IMR-90 (cell line): ENCODE measurements at regions not wholly inside any gene's neighbourhood (a gene's known extent, or its start where the extent isn't known, plus 50 kb on each side); places are given as distances from the start of the nearest gene placed in this dataset.

Experiments
- ATAC-seq: fragments of 200-7000 bp; cut with Tn5 transposase; 2 replicates; pipeline ENCODE4 v1.9.1; 2020; ENCODE audit warnings: low read depth, mild to moderate bottlenecking, moderate library complexity
- BruUV-seq: library from RNA; stranded (reverse); fragments of 400-500 nt; replicated peaks from 2 replicates; lab custom pipeline; 2021; lab: Mats Ljungman, UMichigan
- CTCF ChIA-PET: fragments of 300-600 bp; formaldehyde crosslinking; extraction: SDS; loops from one replicate; lab custom pipeline; 2021; ENCODE audit warnings: antibody characterized with exemption; lab: Yijun Ruan, JAX
- POLR2A ChIA-PET: fragments of 300-600 bp; sonication (Branson Sonifier 250); formaldehyde crosslinking; loops from one replicate; lab custom pipeline; 2022; ENCODE audit warnings: antibody characterized with exemption; ENCODE audit not compliant: unreplicated experiment; lab: Charles Lee
- DNase-seq: peaks from one replicate; pipeline ENCODE4 v3.0.0; 2013
- H2AFZ ChIP-seq: replicated peaks from 2 replicates; pipeline ENCODE3; 2013; ENCODE audit warnings: low read length, mild to moderate bottlenecking; ENCODE audit not compliant: poor library complexity
- H2AK5ac ChIP-seq: 2 replicates; pipeline ENCODE4 v1.6.1; 2013; ENCODE audit warnings: low read depth, low read length, inconsistent platforms
- H2AK9ac ChIP-seq: replicated peaks from 2 replicates; pipeline ENCODE3; 2013; ENCODE audit warnings: mild to moderate bottlenecking, low read depth, low read length, moderate library complexity; ENCODE audit not compliant: poor library complexity
- H2BK120ac ChIP-seq: 2 replicates; pipeline ENCODE4 v1.6.1; 2013; ENCODE audit warnings: low read depth, low read length, inconsistent platforms
- H2BK15ac ChIP-seq: 3 replicates; pipeline ENCODE4 v1.6.1; 2013; ENCODE audit warnings: low read depth, low read length, inconsistent platforms
- H2BK20ac ChIP-seq: 2 replicates; pipeline ENCODE4 v1.6.1; 2013; ENCODE audit warnings: low read depth, mild to moderate bottlenecking, inconsistent platforms, low read length, moderate library complexity
- H2BK5ac ChIP-seq: 2 replicates; pipeline ENCODE4 v1.6.1; 2013; ENCODE audit warnings: mild to moderate bottlenecking, low read depth, low read length, inconsistent platforms; ENCODE audit not compliant: poor library complexity, severe bottlenecking
- H3K14ac ChIP-seq: replicated peaks from 2 replicates; pipeline ENCODE4 v1.6.1; 2013; ENCODE audit warnings: low read depth, low read length, inconsistent platforms
- H3K18ac ChIP-seq: 2 replicates; pipeline ENCODE4 v1.6.1; 2013; ENCODE audit warnings: low read depth, low read length, control low read depth
- H3K23ac ChIP-seq: 2 replicates; pipeline ENCODE4 v1.6.1; 2013; ENCODE audit warnings: low read depth, low read length, inconsistent platforms
- H3K27ac ChIP-seq: 2 replicates; pipeline ENCODE4 v1.5.1; 2013; ENCODE audit warnings: mild to moderate bottlenecking, control low read depth, low read length; ENCODE audit not compliant: insufficient read depth
- H3K27me3 ChIP-seq: 2 replicates; pipeline ENCODE4 v1.6.1; 2013; ENCODE audit warnings: low read length; ENCODE audit not compliant: control insufficient read depth, insufficient read depth
- H3K36me3 ChIP-seq: 2 replicates; pipeline ENCODE4 v1.6.1; 2013; ENCODE audit warnings: low read length, mixed read lengths; ENCODE audit not compliant: control insufficient read depth, insufficient read depth
- H3K4ac ChIP-seq: 2 replicates; pipeline ENCODE4 v1.6.1; 2013; ENCODE audit warnings: low read depth, low read length, inconsistent platforms
- H3K4me1 ChIP-seq: 2 replicates; pipeline ENCODE4 v1.6.1; 2013; ENCODE audit warnings: low read length, mixed read lengths; ENCODE audit not compliant: control insufficient read depth, insufficient read depth
- H3K4me2 ChIP-seq: 2 replicates; pipeline ENCODE4 v1.6.1; 2013; ENCODE audit warnings: low read depth, mild to moderate bottlenecking, control low read depth, low read length, moderate library complexity
- H3K4me3 ChIP-seq: 2 replicates; pipeline ENCODE4 v1.5.1; 2013; ENCODE audit warnings: low read depth, mild to moderate bottlenecking, control low read depth, low read length, moderate library complexity; ENCODE audit not compliant: insufficient read depth
- H3K56ac ChIP-seq: 2 replicates; pipeline ENCODE4 v1.6.1; 2013; ENCODE audit warnings: low read length, inconsistent platforms; ENCODE audit not compliant: insufficient read depth; ENCODE audit errors: extremely low read depth
- H3K79me1 ChIP-seq, 2 experiments: 2 replicates each; pipeline ENCODE4 v1.6.1; 2013; ENCODE audit warnings: low read length in 2 of 2, inconsistent platforms in 1 of 2, low read depth in 1 of 2
- H3K9ac ChIP-seq: 2 replicates; pipeline ENCODE4 v1.6.1; 2013; ENCODE audit warnings: low read depth, low read length, control low read depth
- H3K9me1 ChIP-seq: 2 replicates; pipeline ENCODE4 v1.6.1; 2013; ENCODE audit warnings: low read length, inconsistent platforms; ENCODE audit not compliant: insufficient read depth
- H3K9me3 ChIP-seq: 2 replicates; pipeline ENCODE4 v1.6.1; 2013; ENCODE audit warnings: low read length; ENCODE audit not compliant: control insufficient read depth, insufficient read depth
- H4K20me1 ChIP-seq: 2 replicates; pipeline ENCODE4 v1.6.1; 2013; ENCODE audit warnings: low read length, inconsistent platforms; ENCODE audit not compliant: insufficient read depth
- H4K5ac ChIP-seq: 2 replicates; pipeline ENCODE4 v1.6.1; 2013; ENCODE audit warnings: mild to moderate bottlenecking, low read depth, low read length, control low read depth
- H4K8ac ChIP-seq, 2 experiments: 2 replicates each; pipeline ENCODE4 v1.6.1; 2013; ENCODE audit warnings: low read depth in 2 of 2, low read length in 2 of 2, control low read depth in 1 of 2, inconsistent platforms in 1 of 2
- H4K91ac ChIP-seq: 2 replicates; pipeline ENCODE4 v1.6.1; 2013; ENCODE audit warnings: low read depth, low read length, inconsistent platforms; ENCODE audit not compliant: insufficient read depth
- BHLHE40 ChIP-seq: fragments of 150-350 bp; IDR thresholded peaks from 2 replicates; pipeline ENCODE4 v1.6.1; 2016; ENCODE audit warnings: mild to moderate bottlenecking, low read depth, low read length
- CEBPB ChIP-seq: IDR thresholded peaks from 2 replicates; pipeline ENCODE4 v1.6.1; 2012; ENCODE audit warnings: low read depth, low read length, improper control_type of control experiment
- ELK1 ChIP-seq: fragments of 150-350 bp; IDR thresholded peaks from 2 replicates; pipeline ENCODE4 v1.6.1; 2016; ENCODE audit warnings: low read depth, mild to moderate bottlenecking, low read length, moderate library complexity, borderline replicate concordance
- MAZ ChIP-seq: IDR thresholded peaks from 2 replicates; pipeline ENCODE4 v1.6.1; 2012; ENCODE audit warnings: low read depth, mild to moderate bottlenecking, low read length, improper control_type of control experiment, moderate library complexity, borderline replicate concordance
- MXI1 ChIP-seq: IDR thresholded peaks from 2 replicates; pipeline ENCODE4 v1.6.1; 2012; ENCODE audit warnings: low read depth, mild to moderate bottlenecking, low read length, moderate library complexity, borderline replicate concordance
- NFE2L2 ChIP-seq: fragments of 150-350 bp; IDR thresholded peaks from 2 replicates; pipeline ENCODE4 v1.6.1; 2016; ENCODE audit warnings: low read depth, mild to moderate bottlenecking, low read length
- POLR2A ChIP-seq: IDR thresholded peaks from 2 replicates; pipeline ENCODE4 v1.6.1; 2012; ENCODE audit warnings: mild to moderate bottlenecking, low read depth, low read length
- RFX5 ChIP-seq: IDR thresholded peaks from 2 replicates; pipeline ENCODE4 v1.8.0; 2012; ENCODE audit warnings: low read depth, mild to moderate bottlenecking, low read length, moderate library complexity
- SMC3 ChIP-seq: fragments of 150-350 bp; IDR thresholded peaks from 2 replicates; pipeline ENCODE4 v1.6.1; 2016; ENCODE audit warnings: low read depth, mild to moderate bottlenecking, antibody characterized with exemption, low read length, moderate library complexity
- WGBS, 2 experiments: methylation state at CpG; one replicate each; pipeline versions ENCODE4 v1.1.5 to v1.1.7; 2013; ENCODE audit warnings: missing lambda C conversion rate in 2 of 2; ENCODE audit not compliant: insufficient read length in 1 of 2; ENCODE audit errors: extremely low coverage in 2 of 2; 5-methylcytosine and 5-hydroxymethylcytosine counted together
- dilution Hi-C: fragments of 300-500 bp; cut with HindIII; formaldehyde crosslinking; loops from one replicate; pipeline ENCODE4 v1.14.3; 2018; ENCODE audit warnings: low sequenced_read_pairs; ENCODE audit not compliant: unreplicated experiment
- in situ Hi-C: fragments of 300-500 bp; cut with MboI; formaldehyde crosslinking; loops from 3 replicates; pipeline ENCODE4 v1.14.3; 2019; ENCODE audit warnings: low sequenced_read_pairs, inconsistent platforms, mixed read lengths
- intact Hi-C: fragments of 100-400 bp; cut with micrococcal nuclease; formaldehyde crosslinking; loops from 2 replicates; pipeline ENCODE4 v1.10.0; 2022
- TF ChIP-seq, protein P1 (sequence below): fragments of 150-350 bp; IDR thresholded peaks from 2 replicates; pipeline ENCODE4 v1.6.1; 2017; ENCODE audit warnings: mild to moderate bottlenecking, antibody characterized with exemption, low read length, low read depth
- TF ChIP-seq, protein P2 (sequence below): conservative IDR thresholded peaks from 2 replicates; pipeline ENCODE4 v1.5.1; 2012; ENCODE audit warnings: mild to moderate bottlenecking, low read depth, low read length, improper control_type of control experiment

GRCh38 chr4:35229021-35229420 is 1015.3 kb downstream of the ARAP2 start:
- ChIA-PET POLR2A (no interaction called here), CTCF (no interaction called here)
- Histone ChIP-seq H4K8ac (no peak overlapping the region), H2BK15ac (no peak overlapping the region), H3K23ac (no peak overlapping the region), H3K18ac (no peak overlapping the region), H2BK5ac (no peak overlapping the region), H4K20me1 (no peaks in the 10 kb centered on the region), H3K4me3 (no peak overlapping the region), H4K5ac (no peak overlapping the region), H3K14ac (no peak overlapping the region), H3K4ac (no peak overlapping the region), H4K91ac (no peak overlapping the region), H2AK9ac (no peak overlapping the region), H2BK20ac (no peak overlapping the region), H3K9me1 (no peaks in the 10 kb centered on the region), H3K27me3 (no peaks in the 10 kb centered on the region), H2AFZ (no peak overlapping the region), H3K9ac (no peak overlapping the region), H3K79me1 (no peaks in the 10 kb centered on the region), H3K36me3 (no peaks in the 10 kb centered on the region), H3K9me3 (peaks cover 6% of the 10 kb centered on the region; the same call in 1 of the 2 replicates), H3K4me1 (no peaks in the 10 kb centered on the region), H3K56ac (no peak overlapping the region), H3K27ac (no peak overlapping the region), H2AK5ac (no peak overlapping the region), H3K4me2 (no peak overlapping the region), H2BK120ac (no peak overlapping the region)
- dilution Hi-C loops (no loop called here), in situ Hi-C loops (no loop called here), intact Hi-C loops (no loop called here)
- no peak for DNase-seq
- WGBS, 2 experiments = no CpG with 5 or more reads among the region's 2 CpGs
- TF ChIP-seq, protein P1, sequence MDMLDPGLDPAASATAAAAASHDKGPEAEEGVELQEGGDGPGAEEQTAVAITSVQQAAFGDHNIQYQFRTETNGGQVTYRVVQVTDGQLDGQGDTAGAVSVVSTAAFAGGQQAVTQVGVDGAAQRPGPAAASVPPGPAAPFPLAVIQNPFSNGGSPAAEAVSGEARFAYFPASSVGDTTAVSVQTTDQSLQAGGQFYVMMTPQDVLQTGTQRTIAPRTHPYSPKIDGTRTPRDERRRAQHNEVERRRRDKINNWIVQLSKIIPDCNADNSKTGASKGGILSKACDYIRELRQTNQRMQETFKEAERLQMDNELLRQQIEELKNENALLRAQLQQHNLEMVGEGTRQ = no peak
- TF ChIP-seq NFE2L2 (no peak), CEBPB (no peak), SMC3 (no peak), ELK1 (no peak), POLR2A (no peak), BHLHE40 (no peak), RFX5 (no peak), MXI1 (no peak), MAZ (no peak)
- TF ChIP-seq, protein P2, sequence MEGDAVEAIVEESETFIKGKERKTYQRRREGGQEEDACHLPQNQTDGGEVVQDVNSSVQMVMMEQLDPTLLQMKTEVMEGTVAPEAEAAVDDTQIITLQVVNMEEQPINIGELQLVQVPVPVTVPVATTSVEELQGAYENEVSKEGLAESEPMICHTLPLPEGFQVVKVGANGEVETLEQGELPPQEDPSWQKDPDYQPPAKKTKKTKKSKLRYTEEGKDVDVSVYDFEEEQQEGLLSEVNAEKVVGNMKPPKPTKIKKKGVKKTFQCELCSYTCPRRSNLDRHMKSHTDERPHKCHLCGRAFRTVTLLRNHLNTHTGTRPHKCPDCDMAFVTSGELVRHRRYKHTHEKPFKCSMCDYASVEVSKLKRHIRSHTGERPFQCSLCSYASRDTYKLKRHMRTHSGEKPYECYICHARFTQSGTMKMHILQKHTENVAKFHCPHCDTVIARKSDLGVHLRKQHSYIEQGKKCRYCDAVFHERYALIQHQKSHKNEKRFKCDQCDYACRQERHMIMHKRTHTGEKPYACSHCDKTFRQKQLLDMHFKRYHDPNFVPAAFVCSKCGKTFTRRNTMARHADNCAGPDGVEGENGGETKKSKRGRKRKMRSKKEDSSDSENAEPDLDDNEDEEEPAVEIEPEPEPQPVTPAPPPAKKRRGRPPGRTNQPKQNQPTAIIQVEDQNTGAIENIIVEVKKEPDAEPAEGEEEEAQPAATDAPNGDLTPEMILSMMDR = no peak
- BruUV-seq = no TSS peak
- no peak for ATAC-seq
